Kidney glomerular epithelial cell (primary cell): ENCODE measurements at regions not wholly inside any gene's neighbourhood (a gene's known extent, or its start where the extent isn't known, plus 50 kb on each side); places are given as distances from the start of the nearest gene placed in this dataset.

ENCODE experiments used
- DNase-seq: peaks from one replicate; lab custom pipeline; 2025; lab: John Stamatoyannopoulos, UW

DNA sequence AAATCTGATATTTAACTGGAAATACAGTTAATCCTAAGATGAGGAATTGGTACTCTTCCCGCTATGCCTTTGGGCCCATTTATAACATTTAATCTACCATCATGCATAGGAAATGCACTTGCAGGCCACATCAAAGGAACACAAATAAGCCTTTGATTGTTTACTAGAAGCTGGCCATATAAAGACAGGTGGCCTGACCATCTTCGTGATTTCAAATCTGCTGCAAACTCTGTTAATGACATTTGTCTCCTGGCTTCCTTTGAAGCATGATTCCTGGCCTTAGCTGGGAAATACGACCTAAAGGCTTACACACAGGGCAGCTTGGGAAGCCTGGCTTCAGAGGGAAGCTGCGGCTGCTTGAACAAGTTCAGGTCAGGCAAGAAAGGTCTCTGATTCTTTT is 552.1 kb downstream of the CDH26 start:
- no peak for DNase-seq

DNA sequence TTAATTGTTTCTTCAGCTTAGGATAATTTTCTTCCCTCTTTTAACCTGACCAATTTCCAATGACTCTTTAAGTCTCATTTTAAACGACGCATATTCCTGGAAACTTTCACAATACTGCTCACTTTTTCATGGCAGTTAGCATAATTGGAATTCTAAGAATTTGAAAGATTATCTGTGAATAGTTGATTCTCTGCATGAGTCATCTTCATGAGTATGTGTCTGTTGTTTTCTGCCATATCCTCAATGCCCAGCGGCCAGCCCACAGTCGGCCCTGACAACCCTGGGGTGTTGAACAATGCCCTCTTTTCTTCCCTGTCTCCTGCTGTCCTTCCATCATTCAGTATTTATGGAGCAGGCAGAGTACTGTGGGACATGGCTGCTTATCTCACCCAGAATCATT is 554.2 kb downstream of the CDH26 start:
- DNase-seq, result no peak

DNA sequence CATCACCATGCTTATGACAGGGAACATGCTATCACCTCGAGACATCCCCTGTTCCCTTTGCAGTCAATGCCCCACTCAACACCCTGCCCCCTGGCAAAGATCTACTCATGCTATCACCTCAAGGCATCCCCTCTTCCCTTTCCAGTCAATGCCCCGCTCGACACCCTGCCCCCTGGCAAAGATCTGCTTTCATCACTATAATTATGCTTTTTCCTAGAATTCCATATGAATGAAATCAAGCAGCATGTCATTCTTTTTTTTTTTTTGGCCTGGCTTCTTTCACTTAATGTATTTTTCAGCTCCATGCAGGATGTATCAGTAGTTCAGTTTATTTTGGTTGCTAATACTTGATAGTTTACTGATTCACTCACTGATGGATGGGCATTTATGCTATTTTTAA is 554.9 kb downstream of the CDH26 start:
- no peak for DNase-seq

DNA sequence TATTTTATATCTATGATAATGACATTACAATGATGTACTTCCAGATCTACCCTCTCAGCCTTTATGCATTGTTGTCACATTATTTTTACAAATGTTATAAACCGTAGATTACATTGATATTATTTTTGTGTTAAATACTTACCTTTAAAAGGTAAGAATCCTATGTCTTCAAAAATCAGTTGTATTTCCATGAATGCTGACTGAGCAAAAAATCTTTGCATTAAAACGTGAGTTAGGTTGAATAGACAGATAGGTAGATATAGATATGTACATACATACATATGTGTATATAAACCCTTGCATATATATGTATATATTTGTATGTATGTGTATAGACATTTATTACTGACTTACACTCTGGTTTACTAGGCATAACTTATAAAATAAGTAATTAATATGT is 558.2 kb downstream of the CDH26 start:
- DNase-seq, result no peak

DNA sequence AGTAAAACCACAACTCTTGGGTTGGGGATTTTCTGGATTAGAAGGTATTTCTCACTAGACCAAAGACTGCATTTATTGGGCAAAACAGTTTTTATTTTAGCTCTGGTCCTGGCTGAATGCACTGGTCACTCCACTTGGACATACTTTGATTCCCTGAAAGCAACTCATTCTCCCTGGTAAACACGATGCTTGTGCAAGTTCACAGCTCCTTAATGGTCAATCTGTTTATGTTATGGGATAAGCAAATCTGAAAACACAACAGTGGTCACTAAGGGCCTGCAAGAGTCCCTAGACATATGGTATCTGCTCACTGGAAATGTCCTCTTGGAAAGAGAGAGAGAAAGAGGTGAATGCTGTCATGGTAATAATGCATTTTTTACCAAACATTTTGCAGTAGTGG is 559.8 kb downstream of the CDH26 start:
- no peak for DNase-seq

DNA sequence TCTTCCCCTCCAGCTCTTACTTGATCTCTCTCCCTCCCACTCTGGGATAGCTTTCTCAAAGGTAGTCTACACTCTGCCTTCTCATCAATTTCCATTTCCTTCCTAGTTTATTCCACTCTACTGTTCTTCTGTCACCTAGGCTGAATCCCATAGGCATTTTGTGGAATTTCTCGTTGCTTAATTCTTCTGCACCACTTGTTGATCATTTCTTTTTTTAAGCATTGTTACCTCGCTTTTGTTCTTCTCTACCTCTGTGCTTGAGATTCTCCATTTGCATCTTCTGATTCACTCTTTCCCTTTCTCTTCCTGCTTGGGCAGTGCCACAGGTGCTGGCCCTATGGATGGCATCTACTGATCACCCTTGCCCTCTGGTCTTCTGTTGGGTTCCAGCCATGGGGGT is 567.2 kb downstream of the CDH26 start:
- DNase-seq, result no peak

DNA sequence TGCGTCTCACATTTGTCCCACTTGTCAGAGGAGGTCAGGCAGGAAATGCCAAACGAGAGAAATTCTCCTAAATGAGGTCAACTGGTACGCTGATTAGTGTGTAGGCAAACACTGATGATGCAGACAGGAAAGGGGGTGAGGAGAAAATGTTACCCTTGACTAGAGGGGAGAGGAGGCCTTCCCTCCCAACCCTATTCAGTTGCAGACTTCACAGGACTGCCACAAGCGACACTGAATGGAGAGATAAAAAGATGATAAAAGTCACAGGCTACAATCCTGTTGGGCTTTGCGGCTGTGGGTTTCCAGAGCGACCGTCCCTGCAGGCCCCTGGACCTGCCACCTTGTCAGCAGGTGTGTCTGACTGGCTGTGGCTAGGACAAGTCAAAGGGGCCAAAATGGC is 569.4 kb downstream of the CDH26 start:
- no peak for DNase-seq

DNA sequence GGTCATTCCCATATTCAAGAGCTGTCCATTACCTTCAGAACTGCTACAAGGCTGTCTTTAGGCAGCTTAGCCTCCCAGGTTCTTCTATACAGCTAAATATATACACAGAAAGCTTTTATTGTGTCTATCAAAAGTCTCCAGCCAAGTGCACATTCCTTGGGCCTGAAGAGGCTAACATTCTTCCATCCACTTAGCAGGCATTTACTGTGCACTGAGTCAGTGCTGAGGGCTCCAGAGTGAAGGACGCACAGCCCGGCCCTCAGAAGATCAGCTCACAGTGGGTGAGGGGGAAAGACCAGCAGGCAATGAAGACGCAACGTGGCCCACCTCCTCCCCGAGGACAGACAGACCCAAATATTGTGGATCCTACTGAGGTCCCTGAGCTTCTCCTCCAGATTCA is 569.9 kb downstream of the CDH26 start:
- no peak for DNase-seq

DNA sequence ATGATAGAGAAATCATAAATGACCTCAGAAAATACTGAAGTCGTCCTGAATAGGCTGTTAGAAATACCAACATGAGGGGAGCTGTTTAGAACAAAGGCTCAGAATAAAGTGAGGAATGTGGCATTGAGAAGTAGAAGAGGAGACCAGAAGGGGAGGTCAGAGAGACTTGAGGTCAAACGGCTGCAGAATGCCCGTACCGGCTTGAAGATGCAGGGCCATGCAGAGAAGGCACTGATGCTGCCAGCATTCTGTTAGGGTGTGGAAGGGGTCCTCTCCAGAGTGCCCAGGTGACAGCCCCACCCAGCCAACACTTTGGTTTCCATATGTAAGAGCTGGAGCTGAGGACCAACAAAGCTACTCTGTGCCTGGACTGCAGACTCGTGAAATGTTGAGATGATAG is 570.9 kb downstream of the CDH26 start:
- DNase-seq, result no peak

DNA sequence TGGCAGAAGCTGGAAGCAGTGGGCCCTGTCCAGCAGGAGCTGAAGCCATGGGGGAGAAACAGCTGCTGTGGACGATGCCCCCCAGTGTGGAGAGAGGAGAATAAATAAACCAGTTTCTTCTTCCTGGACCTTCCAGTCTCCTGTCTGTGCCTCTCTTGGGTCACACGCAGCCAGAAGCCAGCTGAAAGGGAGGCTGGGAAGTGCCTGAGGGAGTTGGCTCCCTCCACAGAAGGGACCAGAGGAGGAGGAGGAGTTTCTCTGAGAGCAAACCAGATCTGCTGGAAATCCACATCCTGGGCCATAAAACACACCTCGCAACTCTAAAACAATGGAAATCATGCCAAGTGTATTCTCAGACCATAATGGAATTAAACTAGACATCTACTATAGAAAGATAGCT is 577.0 kb downstream of the CDH26 start:
- DNase-seq, result no peak

DNA sequence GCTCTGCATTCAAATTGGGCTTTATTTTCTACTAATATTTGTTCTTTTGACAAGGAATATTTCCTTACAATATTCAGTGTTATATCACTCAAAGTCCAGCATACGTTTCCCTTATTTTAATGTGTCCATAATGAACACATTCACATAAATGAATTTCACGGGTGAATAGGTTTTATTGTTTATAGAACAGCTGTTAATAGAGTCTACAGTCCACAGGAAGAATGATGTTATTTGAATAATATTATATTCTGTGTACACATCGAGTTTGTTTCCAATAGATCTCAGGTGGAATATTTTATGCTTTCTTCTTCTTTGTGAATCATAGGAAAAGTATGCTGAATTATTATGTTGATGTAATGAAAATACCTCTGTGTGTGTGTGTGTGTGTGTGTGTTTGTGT is 582.4 kb downstream of the CDH26 start:
- no peak for DNase-seq

DNA sequence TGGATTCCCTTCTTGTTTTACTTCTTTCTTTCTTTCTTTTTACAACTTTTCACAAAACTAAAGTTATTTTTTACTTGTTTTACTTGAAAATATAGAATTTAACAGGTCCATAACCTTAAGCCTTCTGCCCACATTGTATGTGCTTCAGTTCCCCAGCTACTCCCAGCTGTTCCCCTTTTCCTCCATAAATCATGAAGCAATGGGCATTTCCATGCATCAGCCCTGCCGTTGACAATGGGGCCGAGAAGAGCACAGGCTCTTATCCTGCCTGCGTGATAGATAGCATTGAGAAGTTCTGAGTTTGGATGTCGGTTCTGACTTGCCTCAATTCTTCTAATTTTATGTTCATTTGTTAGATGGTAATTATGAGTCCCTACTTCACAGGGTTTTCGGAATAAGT is 583.8 kb downstream of the CDH26 start:
- no peak for DNase-seq

DNA sequence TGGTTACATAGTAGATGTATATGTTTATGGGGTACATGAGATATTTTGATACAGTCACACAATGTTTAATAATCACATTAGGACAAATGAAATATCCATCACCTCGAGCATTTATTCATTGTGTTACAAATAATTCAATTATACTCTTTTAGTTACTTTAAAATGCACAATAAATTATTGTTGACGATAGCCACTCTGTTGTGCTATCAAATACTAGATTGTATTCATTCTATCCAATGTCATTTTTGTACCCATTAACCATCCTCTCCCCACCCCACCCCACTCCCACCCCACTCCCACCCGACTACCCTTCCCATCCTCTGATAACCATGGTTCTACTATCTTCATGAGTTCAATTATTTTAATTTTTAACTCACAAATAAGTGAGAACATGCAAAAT is 585.4 kb downstream of the CDH26 start:
- no peak for DNase-seq

DNA sequence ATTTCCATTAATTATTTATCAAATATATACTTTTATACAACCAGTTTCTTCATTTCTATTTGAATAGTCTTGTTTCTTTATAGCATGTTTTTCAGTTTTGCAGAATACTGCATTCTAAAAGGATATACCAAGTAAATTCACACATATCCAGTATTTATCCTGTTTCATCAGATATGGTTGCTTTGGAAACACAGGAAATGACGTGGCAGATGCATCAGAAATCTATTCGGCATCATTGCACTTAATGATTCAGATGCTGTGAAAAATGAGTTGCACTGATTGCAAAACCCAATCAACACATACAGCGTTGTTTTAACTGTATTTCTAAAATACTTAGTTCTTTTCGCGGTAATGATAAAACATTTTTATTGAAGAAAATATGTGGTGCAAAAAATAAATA is 594.9 kb downstream of the CDH26 start:
- no peak for DNase-seq

DNA sequence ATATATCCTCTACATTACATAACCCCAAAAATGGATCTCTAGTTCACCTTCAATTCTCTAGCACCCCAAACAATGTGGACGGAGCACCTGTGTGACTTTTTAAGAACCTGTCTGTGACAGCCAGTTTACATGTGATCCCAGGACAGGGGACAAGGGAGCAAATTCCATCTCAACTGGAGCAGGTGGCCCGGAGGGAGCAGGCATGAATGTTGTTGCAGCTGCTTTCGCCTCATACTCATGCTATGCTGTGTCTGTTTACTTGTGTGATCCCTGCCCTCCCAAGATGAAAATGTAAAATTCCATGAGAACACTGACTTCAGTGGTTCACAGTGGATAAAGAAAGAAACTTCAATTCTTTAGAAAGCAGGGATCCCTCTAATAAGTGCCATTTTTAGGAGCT is 600.3 kb downstream of the CDH26 start:
- no peak for DNase-seq

DNA sequence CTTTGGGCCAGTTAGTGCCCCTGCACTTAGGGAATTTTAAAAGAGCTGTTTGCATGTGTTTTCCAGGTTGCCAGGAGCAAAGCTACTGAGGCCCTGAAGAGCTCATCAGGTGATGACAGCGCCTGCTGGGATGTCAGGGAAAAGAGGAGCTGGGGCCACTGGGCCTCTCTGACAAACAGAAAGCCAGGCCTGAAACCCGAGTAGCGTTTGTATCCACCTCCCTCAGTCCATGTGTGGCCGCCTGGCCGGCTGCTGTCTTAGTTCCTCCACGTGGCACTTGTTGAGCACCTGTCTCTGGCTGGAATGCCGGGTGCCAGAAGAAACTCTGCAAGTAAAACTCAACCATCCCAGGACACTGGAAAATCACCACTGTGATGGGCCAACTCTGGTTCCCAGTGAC is 601.2 kb downstream of the CDH26 start:
- no peak for DNase-seq

DNA sequence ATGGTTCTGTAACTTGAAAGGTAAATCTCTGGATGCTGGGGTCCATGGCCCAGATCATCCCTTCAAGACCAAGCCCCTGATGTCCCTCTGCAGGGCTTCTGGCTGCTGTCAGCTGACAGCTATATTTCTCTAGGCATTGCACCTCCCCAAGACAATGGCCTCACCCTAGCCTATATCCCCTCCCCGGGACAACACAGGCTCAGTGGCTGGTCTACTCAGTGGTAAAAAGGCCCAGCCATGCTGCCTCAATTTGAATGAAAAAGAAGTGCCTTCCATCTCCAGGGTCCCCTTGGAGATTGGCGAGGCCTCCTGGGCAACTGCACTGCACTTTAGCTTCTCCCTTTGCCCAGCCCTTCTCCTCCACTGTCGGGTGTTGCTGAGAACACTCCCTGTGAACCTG is 602.8 kb downstream of the CDH26 start:
- DNase-seq, result no peak

DNA sequence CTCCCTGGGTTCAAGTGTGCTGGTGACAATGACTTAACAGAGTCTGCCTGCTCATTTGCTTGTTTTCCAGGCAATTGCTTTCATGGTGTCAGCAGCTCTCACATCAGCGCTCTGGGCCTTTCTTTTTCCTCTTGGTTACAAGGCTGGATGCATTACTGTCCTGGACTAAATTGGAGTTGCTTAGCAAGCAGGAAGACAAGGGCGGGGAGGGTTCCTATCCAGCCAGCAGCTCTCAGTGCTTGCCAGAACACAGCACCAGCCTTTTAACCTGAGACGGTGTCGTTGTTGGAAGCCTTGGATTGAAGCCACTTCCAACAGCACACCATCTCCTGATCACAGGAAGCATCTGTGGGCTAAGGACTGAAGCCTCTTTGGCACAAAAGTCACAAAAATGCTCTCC is 606.9 kb downstream of the CDH26 start:
- no peak for DNase-seq

DNA sequence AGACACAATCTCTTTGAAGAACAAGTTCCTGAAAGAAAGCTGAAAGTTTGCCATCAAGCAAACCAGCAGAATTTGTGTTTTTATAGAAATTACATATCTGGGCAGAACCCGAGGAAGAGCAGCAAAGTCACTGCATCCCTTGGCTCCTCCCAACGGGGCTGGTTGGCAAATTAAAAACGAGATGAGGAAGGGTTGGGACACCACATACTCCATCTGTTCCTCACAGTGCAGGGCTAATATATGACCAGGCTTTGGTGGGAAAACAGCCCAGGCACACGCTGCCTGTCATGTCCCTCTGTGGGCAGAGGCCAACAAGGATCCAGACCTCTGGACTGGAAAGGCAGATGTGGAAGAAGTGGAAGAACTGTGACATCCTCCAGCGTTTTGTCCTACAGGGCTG is 607.3 kb downstream of the CDH26 start:
- no peak for DNase-seq

DNA sequence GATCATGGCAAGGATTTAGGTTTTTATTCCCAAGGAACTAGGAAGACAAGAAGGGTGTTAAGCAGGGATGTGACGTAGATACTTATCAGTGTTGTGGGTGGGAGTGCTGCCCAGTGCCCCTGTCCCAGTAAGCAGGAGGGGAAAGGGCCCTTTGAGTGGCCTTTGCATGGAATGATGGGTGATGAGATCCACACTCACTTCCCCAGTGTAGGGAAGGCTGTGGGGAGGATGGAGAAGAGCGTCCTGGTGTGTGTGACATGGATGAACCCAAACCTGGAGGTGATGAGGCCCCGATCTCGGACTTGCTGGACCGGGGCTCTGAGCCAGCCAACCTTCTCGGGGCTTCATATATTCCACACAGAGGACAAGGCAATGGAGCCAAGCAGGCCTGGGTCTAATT is 610.9 kb downstream of the CDH26 start:
- no peak for DNase-seq

DNA sequence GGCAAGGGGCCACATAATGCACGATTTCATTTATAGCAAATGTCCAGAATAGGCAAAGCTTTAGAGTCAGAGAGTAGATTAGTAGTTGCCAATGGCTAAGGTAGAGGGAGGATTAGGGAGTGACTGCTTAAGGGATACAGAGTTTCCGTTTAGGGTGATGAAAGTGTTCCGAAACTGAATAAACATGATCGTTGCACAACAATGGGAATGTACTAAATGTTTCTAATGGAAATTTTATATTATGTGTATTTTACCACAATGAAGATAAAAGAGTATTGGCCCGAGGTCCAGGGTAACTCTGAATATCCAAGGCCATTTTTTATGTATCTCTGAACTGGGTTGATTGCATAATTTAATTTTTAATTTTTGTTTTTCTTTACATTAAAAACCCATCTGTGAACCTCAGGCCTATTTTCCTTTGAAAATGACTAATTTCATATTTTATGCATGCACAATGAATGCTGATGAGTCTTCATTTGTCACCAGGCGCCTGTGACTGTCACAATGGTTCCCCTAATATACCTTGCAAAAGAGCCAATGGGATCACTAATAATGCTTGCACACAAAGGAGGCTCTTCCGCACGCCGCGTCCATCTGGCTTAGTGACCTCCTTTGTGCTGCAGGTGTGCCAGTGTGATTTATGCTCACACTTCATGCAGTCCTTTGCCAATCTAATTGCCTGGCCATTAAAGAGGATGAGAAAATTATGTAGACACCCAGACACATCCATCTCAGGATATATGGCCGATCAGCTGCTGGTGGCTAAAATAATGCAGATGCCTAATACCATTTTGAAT is 612.5 kb downstream of the CDH26 start:
- DNase-seq, result no peak

DNA sequence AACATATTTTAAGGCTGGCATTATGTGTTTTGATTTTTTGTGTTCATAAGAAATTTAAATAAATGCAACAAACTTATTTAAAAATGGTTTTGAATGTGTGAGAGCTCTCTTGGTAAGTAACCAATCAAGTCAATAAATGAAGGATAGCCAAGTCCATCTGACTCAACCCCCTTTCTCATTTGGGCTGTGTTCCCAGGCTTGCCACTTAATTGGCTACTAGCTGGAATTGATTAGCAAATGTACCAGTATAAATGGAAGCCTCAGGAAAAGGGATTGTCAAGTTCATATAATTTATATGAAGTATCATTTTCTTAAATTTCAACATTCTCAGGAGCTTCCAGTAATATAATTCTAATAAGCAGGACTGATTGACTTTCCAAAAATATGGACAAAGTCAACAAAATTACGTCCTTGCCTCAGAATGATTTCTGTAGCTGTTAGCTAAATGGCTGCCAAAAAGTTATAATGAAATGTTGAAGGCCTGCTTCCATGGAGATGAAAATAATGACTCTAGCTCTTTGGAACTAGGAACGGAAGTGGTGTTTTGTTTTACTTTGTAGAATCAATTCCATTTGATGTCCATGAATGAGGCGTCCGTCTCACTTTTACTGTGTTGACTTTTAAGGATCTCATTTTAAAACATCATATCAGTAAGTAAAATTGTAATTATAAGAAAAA is 614.9 kb downstream of the CDH26 start:
- DNase-seq, result no peak

DNA sequence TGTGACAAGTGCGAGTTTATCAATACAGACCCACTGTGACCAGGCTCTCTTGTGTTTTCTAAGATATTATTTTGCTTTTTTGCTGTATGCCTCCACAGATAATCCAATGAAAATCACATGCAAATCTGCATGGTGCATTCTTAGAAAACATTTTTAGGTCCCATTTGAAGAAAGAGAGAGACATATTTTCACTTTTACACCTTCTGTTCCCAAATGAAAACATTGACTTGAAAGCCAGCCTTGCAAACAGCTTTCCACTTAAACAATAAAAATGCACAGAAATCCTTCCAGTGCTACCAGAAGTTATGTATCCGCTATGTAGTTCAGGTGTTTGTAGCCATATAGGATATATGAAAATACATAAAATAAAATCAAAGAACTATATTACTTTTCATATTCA is 618.0 kb downstream of the CDH26 start:
- DNase-seq, result no peak

DNA sequence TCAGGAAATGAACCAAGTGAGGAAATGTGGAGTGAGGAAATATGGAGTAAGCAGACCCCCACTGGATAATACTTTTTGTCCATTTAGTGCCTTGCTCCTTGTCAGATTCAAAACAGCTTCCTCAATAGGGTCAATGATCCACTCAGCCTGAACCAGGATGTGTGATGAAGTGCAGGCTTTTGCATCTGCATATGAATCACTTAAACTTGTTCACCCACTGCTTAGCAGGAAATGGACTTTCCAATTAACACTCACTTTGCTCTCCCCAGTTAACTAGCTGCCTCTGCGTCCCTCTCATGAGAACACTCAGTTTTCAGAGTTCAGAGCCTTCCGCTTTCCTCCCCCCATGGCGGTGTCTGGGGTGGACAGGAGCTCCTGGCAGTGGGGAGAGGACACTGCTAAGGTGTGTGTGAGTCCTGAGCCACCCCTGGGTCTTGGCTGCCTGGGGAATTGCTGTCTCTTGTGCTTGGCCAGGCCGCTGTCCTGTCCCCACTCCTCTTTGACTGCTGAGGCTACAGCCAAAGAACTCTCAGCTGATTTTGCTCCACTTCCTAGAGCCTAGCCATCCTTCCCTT is 621.8 kb downstream of the CDH26 start:
- no peak for DNase-seq
